ENCODE measurements at regions not wholly inside any gene's neighbourhood (a gene's known extent, or its start where the extent isn't known, plus 50 kb on each side); places are given as distances from the start of the nearest gene placed in this dataset.

GRCh38 chr11:115695677-115696364 is 191.6 kb upstream of the CADM1 start:
- DNase-seq = no peak

GRCh38 chr11:115693002-115693401 is 188.8 kb upstream of the CADM1 start:
- no peak for DNase-seq

GRCh38 chr11:115691030-115691429 is 186.8 kb upstream of the CADM1 start:
- no peak for DNase-seq

GRCh38 chr11:115687934-115688333 is 183.7 kb upstream of the CADM1 start:
- no peak for DNase-seq

GRCh38 chr11:115684699-115685098 is 180.5 kb upstream of the CADM1 start:
- DNase-seq = no peak

- no peak for DNase-seq
Measured at GRCh38 chr11:115684135-115684534, 179.9 kb upstream of the CADM1 start.

GRCh38 chr11:115682888-115683287 is 178.7 kb upstream of the CADM1 start:
- DNase-seq = no peak

- no peak for DNase-seq
Measured at GRCh38 chr11:115682101-115682500, 177.9 kb upstream of the CADM1 start.

- no peak for DNase-seq
Measured at GRCh38 chr11:115679945-115680344, 175.7 kb upstream of the CADM1 start.

GRCh38 chr11:115678942-115679341 is 174.7 kb upstream of the CADM1 start:
- DNase-seq = no peak

GRCh38 chr11:115677190-115677589 is 173.0 kb upstream of the CADM1 start:
- DNase-seq = no peak

GRCh38 chr11:115676768-115677167 is 172.6 kb upstream of the CADM1 start:
- DNase-seq = no peak

GRCh38 chr11:115676206-115676605 is 172.0 kb upstream of the CADM1 start:
- DNase-seq = no peak

GRCh38 chr11:115674937-115675544 is 170.8 kb upstream of the CADM1 start:
- DNase-seq = no peak

GRCh38 chr11:115674176-115674936 is 170.1 kb upstream of the CADM1 start:
- DNase-seq = no peak

- DNase-seq = no peak
Measured at GRCh38 chr11:115673720-115674119, 169.5 kb upstream of the CADM1 start.

GRCh38 chr11:115672999-115673411 is 168.8 kb upstream of the CADM1 start:
- DNase-seq = no peak

GRCh38 chr11:115672412-115672811 is 168.2 kb upstream of the CADM1 start:
- no peak for DNase-seq

- DNase-seq = no peak
Measured at GRCh38 chr11:115670538-115671205, 166.5 kb upstream of the CADM1 start.

- DNase-seq = no peak
Measured at GRCh38 chr11:115665958-115666357, 161.7 kb upstream of the CADM1 start.

- DNase-seq = no peak
Measured at GRCh38 chr11:115665175-115665821, 161.1 kb upstream of the CADM1 start.

GRCh38 chr11:115664313-115664712 is 160.1 kb upstream of the CADM1 start:
- no peak for DNase-seq

- no peak for DNase-seq
Measured at GRCh38 chr11:115663790-115664189, 159.6 kb upstream of the CADM1 start.

All from HCEC 1CT (cell line).